SK-N-SH treated with all-trans-retinoic acid at 6 μM for 48 hours (cell line): ENCODE measurements at regions not wholly inside any gene's neighbourhood (a gene's known extent, or its start where the extent isn't known, plus 50 kb on each side); places are given as distances from the start of the nearest gene placed in this dataset.

Experiments
- ESRRG ChIP-seq: fragments of 250-450 bp; sonication (Bioruptor Pico); IDR thresholded peaks from 2 replicates; pipeline ENCODE4 v1.6.1; 2021; ENCODE audit warnings: mild to moderate bottlenecking
- PATZ1 ChIP-seq: fragments of 250-450 bp; sonication (Bioruptor Pico); IDR thresholded peaks from 2 replicates; pipeline ENCODE4 v1.8.0; 2020; ENCODE audit warnings: mild to moderate bottlenecking, moderate library complexity, borderline replicate concordance
- RARB ChIP-seq: fragments of 250-450 bp; sonication (Bioruptor Pico); IDR thresholded peaks from 2 replicates; pipeline ENCODE4 v1.8.0; 2021; ENCODE audit warnings: mild to moderate bottlenecking, moderate library complexity
- ZC3H10 ChIP-seq: fragments of 250-450 bp; sonication (Bioruptor Pico); IDR thresholded peaks from 2 replicates; pipeline ENCODE4 v1.5.1; 2021; ENCODE audit warnings: mild to moderate bottlenecking, moderate library complexity

GRCh38 chr2:49618491-49618890, 464.2 kb upstream of the FSHR start:
- no peak for TF ChIP-seq PATZ1 (CRISPR knock-in tag)
- TF ChIP-seq ESRRG, result no peak
- no peak for TF ChIP-seq ZC3H10 (CRISPR knock-in tag)
- no peak for TF ChIP-seq RARB
